Astrocyte (in vitro differentiated cells and primary cell): ENCODE measurements at regions not wholly inside any gene's neighbourhood (a gene's known extent, or its start where the extent isn't known, plus 50 kb on each side); places are given as distances from the start of the nearest gene placed in this dataset.
A peak's percentile ranks its signal among the peaks of the same experiment; 100 is the strongest.

ENCODE experiments used
- DNase-seq: peaks from one replicate; pipeline ENCODE4 v3.0.0-alpha.2; 2010; ENCODE audit warnings: low read depth
- FAIRE-seq: peaks from 2 replicates; lab custom pipeline; 2011; peaks lifted over from hg19 to GRCh38; lab: Jason Lieb, UNC
- H2AFZ ChIP-seq: 2 replicates; pipeline ENCODE4 v1.6.0; 2012; ENCODE audit warnings: low read depth, low read length, inconsistent platforms
- H3K27ac ChIP-seq: 2 replicates; pipeline ENCODE4 v1.5.1; 2011; ENCODE audit warnings: low read depth, low read length, inconsistent platforms
- H3K27me3 ChIP-seq: 2 replicates; pipeline ENCODE4 v1.6.0; 2011; ENCODE audit warnings: low read length, inconsistent platforms; ENCODE audit not compliant: insufficient read depth
- H3K36me3 ChIP-seq: 2 replicates; pipeline ENCODE4 v1.5.1; 2011; ENCODE audit warnings: low read length, inconsistent platforms; ENCODE audit not compliant: insufficient read depth
- H3K4me1 ChIP-seq: 2 replicates; pipeline ENCODE4 v1.5.1; 2011; ENCODE audit warnings: low read length, inconsistent platforms; ENCODE audit not compliant: insufficient read depth
- H3K4me2 ChIP-seq: 2 replicates; pipeline ENCODE4 v1.6.0; 2012; ENCODE audit warnings: low read length, inconsistent platforms
- H3K4me3 ChIP-seq: 2 replicates; pipeline ENCODE4 v1.5.1; 2011; ENCODE audit warnings: low read depth, mild to moderate bottlenecking, low read length, inconsistent platforms; ENCODE audit not compliant: insufficient read depth
- H3K79me2 ChIP-seq: 2 replicates; pipeline ENCODE4 v1.6.0; 2012; ENCODE audit warnings: mild to moderate bottlenecking, low read length, inconsistent platforms; ENCODE audit not compliant: insufficient read depth
- H3K9ac ChIP-seq: 2 replicates; pipeline ENCODE4 v1.6.0; 2012; ENCODE audit warnings: mild to moderate bottlenecking, low read length, inconsistent platforms
- H3K9me3 ChIP-seq: 2 replicates; pipeline ENCODE4 v1.5.1; 2012; ENCODE audit warnings: low read depth, mild to moderate bottlenecking, low read length, inconsistent platforms; ENCODE audit not compliant: insufficient read depth
- H4K20me1 ChIP-seq: 2 replicates; pipeline ENCODE4 v1.6.0; 2012; ENCODE audit warnings: low read length, inconsistent platforms; ENCODE audit not compliant: insufficient read depth
- H3K27ac Mint-ChIP-seq: one replicate; pipeline ENCODE4 v1.8.0; 2021; ENCODE audit warnings: mild to moderate bottlenecking, mixed read lengths; ENCODE audit not compliant: unreplicated experiment
- H3K27me3 Mint-ChIP-seq: one replicate; pipeline ENCODE4 v1.8.0; 2021; ENCODE audit warnings: low read depth, mixed read lengths; ENCODE audit not compliant: unreplicated experiment
- H3K36me3 Mint-ChIP-seq: one replicate; pipeline ENCODE4 v1.8.0; 2021; ENCODE audit warnings: low read depth, mixed read lengths; ENCODE audit not compliant: unreplicated experiment
- H3K4me1 Mint-ChIP-seq: one replicate; pipeline ENCODE4 v1.8.0; 2021; ENCODE audit warnings: low read depth, mixed read lengths; ENCODE audit not compliant: unreplicated experiment
- H3K4me3 Mint-ChIP-seq: one replicate; pipeline ENCODE4 v1.8.0; 2021; ENCODE audit warnings: mild to moderate bottlenecking, moderate library complexity, mixed read lengths; ENCODE audit not compliant: unreplicated experiment
- H3K9me3 Mint-ChIP-seq: one replicate; pipeline ENCODE4 v1.8.0; 2021; ENCODE audit warnings: mild to moderate bottlenecking, mixed read lengths; ENCODE audit not compliant: unreplicated experiment
- EZH2 ChIP-seq: IDR thresholded peaks from 2 replicates; pipeline ENCODE4 v1.6.1; 2012; ENCODE audit warnings: mild to moderate bottlenecking, low read length, inconsistent platforms; ENCODE audit not compliant: insufficient read depth
- TF ChIP-seq, protein P1 (sequence below): IDR thresholded peaks from 2 replicates; pipeline ENCODE4 v1.5.1; 2011; ENCODE audit warnings: low read depth, mild to moderate bottlenecking, inconsistent platforms, low read length, moderate library complexity; ENCODE audit not compliant: insufficient read depth

DNA sequence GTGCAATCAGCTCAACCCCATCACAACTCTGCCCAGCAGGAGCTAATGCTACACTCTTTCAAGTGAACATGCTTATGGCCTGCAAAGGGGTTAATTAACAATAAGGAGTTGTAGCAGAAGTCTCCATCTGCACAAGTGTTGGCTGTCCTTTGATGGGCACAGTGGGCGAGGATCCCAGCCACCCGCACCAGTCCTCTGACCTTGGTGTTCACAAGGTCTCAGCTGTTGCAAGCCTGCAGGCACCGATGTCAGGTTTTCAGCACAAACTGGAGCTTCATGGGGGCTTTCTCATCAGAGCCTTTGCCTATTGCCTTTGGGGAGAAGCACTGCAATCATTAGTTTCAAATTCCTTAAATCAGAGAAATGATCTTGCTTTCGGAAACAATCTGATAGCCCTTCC lies 60.9 kb upstream of the TMEM178A start:
- H3K4me1 Mint-ChIP-seq: peaks cover 34% of the 10 kb centered on the region
- H3K4me1 ChIP-seq: peaks cover 12% of the 10 kb centered on the region
- no peaks in the 10 kb centered on the region for H4K20me1 ChIP-seq
- H3K4me3 ChIP-seq: no peak overlapping the region
- DNase-seq (no peak), FAIRE-seq (no peak)
- peaks cover 3% of the 10 kb centered on the region for H3K36me3 ChIP-seq
- H3K79me2 ChIP-seq: no peaks in the 10 kb centered on the region
- H3K4me3 Mint-ChIP-seq: no peak overlapping the region
- H3K4me2 ChIP-seq: no peak overlapping the region
- no peak overlapping the region for H3K27ac ChIP-seq
- no peak overlapping the region for H2AFZ ChIP-seq
- H3K36me3 Mint-ChIP-seq: no peaks in the 10 kb centered on the region
- TF ChIP-seq, protein P1, sequence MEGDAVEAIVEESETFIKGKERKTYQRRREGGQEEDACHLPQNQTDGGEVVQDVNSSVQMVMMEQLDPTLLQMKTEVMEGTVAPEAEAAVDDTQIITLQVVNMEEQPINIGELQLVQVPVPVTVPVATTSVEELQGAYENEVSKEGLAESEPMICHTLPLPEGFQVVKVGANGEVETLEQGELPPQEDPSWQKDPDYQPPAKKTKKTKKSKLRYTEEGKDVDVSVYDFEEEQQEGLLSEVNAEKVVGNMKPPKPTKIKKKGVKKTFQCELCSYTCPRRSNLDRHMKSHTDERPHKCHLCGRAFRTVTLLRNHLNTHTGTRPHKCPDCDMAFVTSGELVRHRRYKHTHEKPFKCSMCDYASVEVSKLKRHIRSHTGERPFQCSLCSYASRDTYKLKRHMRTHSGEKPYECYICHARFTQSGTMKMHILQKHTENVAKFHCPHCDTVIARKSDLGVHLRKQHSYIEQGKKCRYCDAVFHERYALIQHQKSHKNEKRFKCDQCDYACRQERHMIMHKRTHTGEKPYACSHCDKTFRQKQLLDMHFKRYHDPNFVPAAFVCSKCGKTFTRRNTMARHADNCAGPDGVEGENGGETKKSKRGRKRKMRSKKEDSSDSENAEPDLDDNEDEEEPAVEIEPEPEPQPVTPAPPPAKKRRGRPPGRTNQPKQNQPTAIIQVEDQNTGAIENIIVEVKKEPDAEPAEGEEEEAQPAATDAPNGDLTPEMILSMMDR: no peak
- no peak for TF ChIP-seq EZH2
- H3K27me3 ChIP-seq: no peaks in the 10 kb centered on the region
- no peaks in the 10 kb centered on the region for H3K9me3 Mint-ChIP-seq
- H3K27me3 Mint-ChIP-seq: no peaks in the 10 kb centered on the region
- H3K9ac ChIP-seq: no peak overlapping the region
- H3K27ac Mint-ChIP-seq: no peak overlapping the region
- H3K9me3 ChIP-seq: no peaks in the 10 kb centered on the region

- no peak overlapping the region for H3K27ac ChIP-seq
- H3K4me2 ChIP-seq: peak overlapping the region; percentile 26
- H3K79me2 ChIP-seq: no peaks in the 10 kb centered on the region
- no peak overlapping the region for H3K4me3 ChIP-seq
- no peaks in the 10 kb centered on the region for H3K36me3 ChIP-seq
- no peak overlapping the region for H3K4me3 Mint-ChIP-seq
- no peaks in the 10 kb centered on the region for H3K27me3 Mint-ChIP-seq
- H3K36me3 Mint-ChIP-seq: no peaks in the 10 kb centered on the region
- H4K20me1 ChIP-seq: no peaks in the 10 kb centered on the region
- peak overlapping the region; percentile 70 for H3K27ac Mint-ChIP-seq
- H3K9me3 ChIP-seq: no peaks in the 10 kb centered on the region
- no peaks in the 10 kb centered on the region for H3K9me3 Mint-ChIP-seq
- H2AFZ ChIP-seq: no peak overlapping the region
- TF ChIP-seq, protein P1: no peak
- no peak for TF ChIP-seq EZH2
- H3K27me3 ChIP-seq: no peaks in the 10 kb centered on the region
- no peak for FAIRE-seq
- H3K4me1 ChIP-seq: peaks cover 12% of the 10 kb centered on the region
- peak; percentile 49 for DNase-seq
- H3K4me1 Mint-ChIP-seq: peaks cover 38% of the 10 kb centered on the region
- no peak overlapping the region for H3K9ac ChIP-seq
These were observed 59.1 kb upstream of the TMEM178A start for GRCh38 chr2:39606585-39606984.

DNA sequence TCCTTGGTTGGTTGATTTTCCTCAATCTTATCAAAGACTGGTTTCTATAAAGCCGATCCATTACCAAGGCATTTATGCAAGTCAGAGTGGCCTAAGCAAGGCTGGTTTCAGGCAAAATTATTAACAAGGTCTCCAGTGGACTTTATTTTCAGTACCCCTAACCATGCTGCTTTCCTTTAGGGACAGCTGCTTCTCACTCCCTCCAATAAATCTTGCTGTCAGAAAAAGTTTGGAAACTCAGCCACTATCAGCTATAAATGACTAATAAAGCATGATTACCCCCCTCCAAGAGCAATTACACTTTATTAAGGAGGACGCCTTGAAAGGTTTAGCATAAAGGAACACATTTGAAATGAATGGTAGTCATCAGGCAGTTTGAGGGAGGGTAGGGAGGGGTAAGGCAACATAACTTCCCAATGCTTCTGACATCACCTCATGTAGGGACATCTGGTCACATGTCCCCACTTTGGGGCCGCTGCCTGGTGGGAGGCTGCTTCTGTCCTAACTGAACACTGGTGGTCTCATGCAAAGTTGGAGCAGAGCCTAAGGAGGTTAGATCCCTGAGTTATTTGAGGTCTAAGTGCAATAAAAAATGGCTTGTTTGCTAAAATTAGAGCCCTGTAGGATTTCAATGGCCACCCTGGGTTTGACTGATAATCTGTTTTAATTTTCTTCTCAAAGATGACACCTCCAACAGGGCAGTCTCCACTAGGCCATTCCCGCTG lies 58.0 kb upstream of the TMEM178A start:
- no peaks in the 10 kb centered on the region for H3K79me2 ChIP-seq
- Mint-ChIP-seq H3K27me3 (no peaks in the 10 kb centered on the region), H3K4me3 (no peak overlapping the region), H3K27ac (peak overlapping the region; percentile 72), H3K9me3 (peaks cover 4% of the 10 kb centered on the region), H3K36me3 (no peaks in the 10 kb centered on the region), H3K4me1 (peaks cover 38% of the 10 kb centered on the region)
- no peaks in the 10 kb centered on the region for H3K9me3 ChIP-seq
- no peak overlapping the region for H3K4me2 ChIP-seq
- H3K9ac ChIP-seq: no peak overlapping the region
- DNase-seq (no peak), FAIRE-seq (no peak)
- TF ChIP-seq EZH2: no peak
- TF ChIP-seq, protein P1: no peak
- no peak overlapping the region for H2AFZ ChIP-seq
- H3K4me1 ChIP-seq: peaks cover 12% of the 10 kb centered on the region
- no peak overlapping the region for H3K27ac ChIP-seq
- no peaks in the 10 kb centered on the region for H4K20me1 ChIP-seq
- H3K27me3 ChIP-seq: no peaks in the 10 kb centered on the region
- H3K36me3 ChIP-seq: no peaks in the 10 kb centered on the region
- no peak overlapping the region for H3K4me3 ChIP-seq
